ENCODE measurements at regions not wholly inside any gene's neighbourhood (a gene's known extent, or its start where the extent isn't known, plus 50 kb on each side); places are given as distances from the start of the nearest gene placed in this dataset.

- H3K27me3 ChIP-seq (ENCODE audit: insufficient read depth, low read length): no peaks in the 10 kb centered on the region
- H3T11ph ChIP-seq (ENCODE audit: low read length): no peak overlapping the region
- H3K4ac ChIP-seq (ENCODE audit: low read depth, low read length): no peak overlapping the region
- no peak overlapping the region for H2BK5ac ChIP-seq (ENCODE audit: insufficient read length, low read length)
- H3K23me2 ChIP-seq (ENCODE audit: insufficient read length, low read depth, low read length, poor library complexity, severe bottlenecking): no peaks in the 10 kb centered on the region
- TF ChIP-seq CTCF (conservative IDR thresholded peaks at IDR 0.05): no peak
- no peak overlapping the region for H2AK5ac ChIP-seq (ENCODE audit: insufficient read length, low read length)
- no peak overlapping the region for H3K18ac ChIP-seq (ENCODE audit: insufficient read length, low read depth, low read length)
- no peaks in the 10 kb centered on the region for H3K79me2 ChIP-seq (ENCODE audit: insufficient read depth, low read length)
- Mint-ChIP-seq H3K4me1 (peaks cover 16 to 22% of the 10 kb centered on the region in 2 experiments), H3K4me3 (no peak overlapping the region), H3K9me3 (no peaks in the 10 kb centered on the region), H3K36me3 (ENCODE audit: insufficient read depth in 1 of 3, low read depth in 3 of 3) (no peaks in the 10 kb centered on the region), H3K27me3 (ENCODE audit: low read depth) (no peaks in the 10 kb centered on the region), H3K27ac (no peak overlapping the region)
- no peak overlapping the region for H2AFZ ChIP-seq (ENCODE audit: low read length)
- H3K23ac ChIP-seq (ENCODE audit: insufficient read length, low read depth, low read length): no peak overlapping the region
- no peaks in the 10 kb centered on the region for H3K79me1 ChIP-seq (ENCODE audit: insufficient read depth, low read depth, low read length, poor library complexity, severe bottlenecking)
- H4K8ac ChIP-seq (replicated peaks; ENCODE audit: insufficient read length, low read depth, low read length): no peak overlapping the region
- DNase-seq: no peak
- no peak overlapping the region for H3K4me2 ChIP-seq (ENCODE audit: insufficient read depth, insufficient read length, low read length)
- no CpG with 5 or more reads among the region's 1 CpG for WGBS (ENCODE audit: extremely low coverage, insufficient read length, low lambda C conversion rate)
- no peak overlapping the region for H3K27ac ChIP-seq (ENCODE audit: insufficient read length, low read depth, low read length)
- no peak overlapping the region for H3K56ac ChIP-seq (ENCODE audit: insufficient read length, low read depth, low read length)
- 0 out of 2 replicates have a peak, but pooled peaks cover 1% of the 10 kb centered on the region for H3K4me1 ChIP-seq (ENCODE audit: insufficient read depth, low read length)
- no peak overlapping the region for H2BK120ac ChIP-seq (ENCODE audit: low read depth, low read length, poor library complexity, severe bottlenecking)
- H2BK20ac ChIP-seq (ENCODE audit: low read depth, low read length, poor library complexity, severe bottlenecking): no peak overlapping the region
- H4K20me1 ChIP-seq (ENCODE audit: control insufficient read depth, insufficient read depth, insufficient read length): no peaks in the 10 kb centered on the region
- no peaks in the 10 kb centered on the region for H3K9me3 ChIP-seq (ENCODE audit: control insufficient read depth, low read depth, low read length)
- no peak overlapping the region for H2BK12ac ChIP-seq (ENCODE audit: insufficient read length, low read depth, low read length)
- no peak overlapping the region for H3K14ac ChIP-seq (ENCODE audit: insufficient read depth, low read length)
- H3K9ac ChIP-seq (ENCODE audit: extremely low read depth, insufficient read length, low read length): no peak overlapping the region
- no peak overlapping the region for H4K5ac ChIP-seq (ENCODE audit: insufficient read length, low read depth, low read length)
- no peak overlapping the region for H2BK15ac ChIP-seq (ENCODE audit: low read depth, low read length)
- no peak overlapping the region for H4K91ac ChIP-seq (ENCODE audit: insufficient read length, low read depth, low read length)
Observed at GRCh38 chr18:27478459-27478858, 293.4 kb upstream of the CHST9 start.
